GM18861 (cell line): ENCODE measurements at regions not wholly inside any gene's neighbourhood (a gene's known extent, or its start where the extent isn't known, plus 50 kb on each side); places are given as distances from the start of the nearest gene placed in this dataset.
A peak's percentile ranks its signal among the peaks of the same experiment; 100 is the strongest.
"Not testable (repeated sequence)": the region's sequence is repeated elsewhere in the genome, so short reads cannot be mapped to it uniquely, and the experiment has no call there.

Experiments used
- ATAC-seq: cut with Tn5 transposase; IDR thresholded peaks from one replicate; pipeline ENCODE4 v1.9.1; 2021; ENCODE audit not compliant: unreplicated experiment

DNA sequence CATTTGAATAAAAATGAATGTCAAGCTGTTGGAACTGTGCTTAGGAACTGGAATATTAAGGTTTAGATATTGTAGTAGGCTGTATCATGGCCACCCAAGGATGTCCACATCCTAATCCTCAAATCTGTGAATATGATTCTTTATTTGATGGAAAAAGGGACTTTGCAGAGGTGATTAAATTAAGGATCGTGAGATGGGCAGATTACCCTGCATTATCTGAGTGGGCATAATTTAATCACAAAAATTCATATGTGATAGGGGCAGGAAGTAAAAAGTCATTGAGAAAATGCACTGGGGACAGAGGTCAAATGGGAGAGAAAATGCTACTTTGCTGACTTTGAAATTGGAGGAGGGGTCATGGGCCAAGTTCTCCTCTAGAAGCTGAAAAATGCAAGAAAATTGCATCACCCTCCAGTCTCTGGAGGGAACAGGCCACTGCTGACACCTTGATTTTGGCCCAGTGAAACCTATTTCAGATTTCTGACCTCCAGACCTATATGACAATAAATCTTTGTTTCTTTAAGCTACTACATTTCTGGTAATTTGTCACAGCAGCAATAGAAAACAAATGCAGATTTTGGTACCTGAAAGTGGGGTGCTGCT, 521.4 kb downstream of the PCDH7 start:
- no peak for ATAC-seq

DNA sequence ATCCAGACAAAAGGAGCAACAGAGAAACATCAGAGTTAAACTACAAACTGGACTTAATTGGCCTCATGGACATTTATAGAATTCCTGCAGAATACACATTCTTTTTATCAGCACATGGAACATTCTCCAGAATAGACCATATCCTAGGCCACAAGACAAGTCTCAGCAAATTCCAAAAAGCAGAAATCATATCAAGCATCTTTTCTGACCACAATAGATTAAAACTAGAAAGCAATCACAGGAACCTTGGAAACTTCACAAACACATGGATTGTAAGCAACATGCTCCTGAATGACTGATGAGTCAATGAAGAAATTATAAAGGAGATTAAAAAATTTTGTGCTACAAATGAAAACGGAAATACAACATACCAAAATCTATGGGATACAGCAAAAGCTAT, 526.7 kb downstream of the PCDH7 start:
- ATAC-seq: no peak

DNA sequence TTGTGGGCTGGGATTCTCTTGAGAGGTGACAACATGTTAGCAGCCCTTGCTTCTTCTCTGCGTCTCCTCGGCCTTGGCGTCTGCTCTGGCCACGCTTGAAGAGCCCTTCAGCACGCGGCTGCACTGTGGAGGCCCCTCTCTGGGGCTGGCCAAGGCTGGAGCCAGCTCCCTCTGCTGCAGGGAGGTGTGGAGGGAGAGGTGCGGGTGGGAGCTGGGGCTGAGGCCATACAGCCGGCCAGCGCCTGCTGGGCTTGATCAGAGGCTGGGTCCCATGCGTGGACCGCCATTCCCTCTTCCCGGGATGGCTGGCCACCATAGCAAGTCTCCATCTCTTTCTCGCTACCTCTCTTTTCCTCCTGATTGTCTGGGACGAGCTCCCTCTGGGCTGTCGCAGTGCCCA, 539.0 kb downstream of the PCDH7 start:
- ATAC-seq: no peak

DNA sequence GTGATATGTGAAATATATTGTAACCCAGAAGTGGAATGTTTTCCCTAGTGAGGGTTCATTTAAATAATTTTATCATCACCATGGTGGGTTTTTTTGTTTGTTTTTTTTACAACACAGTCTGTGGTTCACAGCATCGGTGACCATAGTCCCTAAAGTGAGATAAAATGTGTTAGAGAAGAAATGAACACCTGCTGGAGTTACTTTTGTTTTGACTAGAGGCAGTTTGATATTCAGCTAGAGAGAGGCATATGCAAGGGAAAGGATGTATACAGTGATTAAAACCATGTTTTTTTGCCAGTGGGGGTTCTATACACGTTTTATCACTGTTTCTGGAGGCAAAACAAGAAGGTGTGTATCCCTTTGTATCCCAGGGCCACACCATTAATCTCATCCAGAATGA, 541.5 kb downstream of the PCDH7 start:
- ATAC-seq: no peak

DNA sequence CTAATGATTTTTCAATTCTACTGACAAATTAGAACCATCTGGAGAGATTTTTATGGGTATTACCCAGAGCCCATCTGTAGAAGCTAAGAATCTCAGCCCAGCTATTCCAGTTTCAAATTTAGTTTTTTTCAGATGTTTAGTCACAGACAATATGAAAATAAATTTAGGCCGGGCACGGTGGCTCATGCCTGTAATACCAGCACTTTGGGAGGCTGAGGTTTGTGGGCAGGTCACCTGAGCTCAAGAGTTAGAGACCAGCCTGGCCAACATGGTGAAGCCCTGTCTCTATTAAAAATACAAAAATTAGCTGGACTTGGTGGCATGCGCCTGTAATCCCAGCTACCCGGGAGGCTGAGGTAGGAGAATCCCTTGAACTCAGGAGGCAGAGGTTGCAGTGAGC, 545.9 kb downstream of the PCDH7 start:
- not testable (repeated sequence) for ATAC-seq

DNA sequence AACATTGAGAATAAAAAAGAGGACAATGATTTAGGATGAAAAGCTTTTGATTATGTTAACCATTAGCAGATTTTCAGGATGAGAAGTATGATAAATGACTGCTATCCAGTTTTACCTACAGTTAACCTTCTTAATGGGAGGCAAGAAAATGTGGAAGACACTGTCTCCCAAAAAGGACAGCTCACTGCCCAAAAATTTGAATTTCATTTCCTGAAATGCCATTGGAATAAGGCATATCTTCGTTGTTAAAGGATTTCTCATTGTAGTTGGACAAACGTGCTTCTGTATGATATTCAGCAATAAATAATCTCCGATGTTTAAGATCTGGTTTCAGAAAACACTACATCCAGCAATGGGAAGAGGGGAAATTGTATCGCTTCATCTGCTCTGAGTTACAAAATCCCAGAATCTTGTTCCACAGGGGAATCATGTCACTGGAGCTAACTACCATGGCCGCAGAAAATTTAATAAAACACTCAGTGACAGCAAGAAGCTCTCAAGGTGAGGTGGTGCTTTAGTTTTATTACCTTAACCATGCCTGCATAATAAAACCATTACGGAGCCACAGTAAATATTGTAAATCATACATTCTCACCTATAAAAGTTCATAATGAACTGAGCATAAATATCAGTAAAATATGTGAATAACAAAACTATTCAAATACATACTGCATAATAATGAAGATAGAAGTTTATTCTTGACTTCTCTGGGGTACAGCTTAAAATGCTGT, 552.3 kb downstream of the PCDH7 start:
- no peak for ATAC-seq

DNA sequence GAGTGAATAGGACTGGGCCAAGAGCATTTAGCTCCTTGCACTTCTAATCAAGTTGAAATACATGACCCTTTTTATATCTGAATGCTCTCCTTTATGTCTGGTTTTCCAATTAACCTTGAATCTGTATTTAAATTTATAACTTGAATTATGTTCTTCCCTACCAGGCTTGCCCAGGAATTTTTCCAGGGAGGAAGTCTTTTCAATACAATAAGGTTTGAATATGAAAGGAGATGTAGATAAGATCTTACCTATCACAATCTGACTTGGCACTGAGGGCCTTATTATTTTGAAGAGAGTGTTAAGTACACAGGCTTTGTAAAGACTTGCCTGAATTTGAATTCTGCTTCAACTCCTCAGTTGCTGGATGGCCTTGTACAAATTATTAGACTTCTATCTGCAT, 555.7 kb downstream of the PCDH7 start:
- no peak for ATAC-seq

DNA sequence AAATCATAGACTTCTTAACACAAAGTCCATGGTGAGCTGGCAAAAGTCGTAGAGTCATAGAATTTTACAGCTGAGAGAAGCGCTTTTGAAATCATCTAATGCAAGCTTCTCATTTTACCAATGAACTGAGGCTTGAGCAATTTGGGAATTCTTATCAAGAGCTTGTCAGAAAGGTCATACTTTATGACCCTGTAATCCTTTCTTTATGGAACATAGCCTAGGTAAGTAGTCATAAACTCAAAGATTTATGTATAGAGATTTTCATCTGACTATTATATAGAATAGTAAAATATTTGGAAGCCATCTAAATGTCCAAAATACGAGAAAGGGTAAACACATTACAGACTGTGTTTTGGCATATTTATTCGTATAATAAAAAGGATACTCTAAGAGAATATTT, 563.5 kb downstream of the PCDH7 start:
- no peak for ATAC-seq

DNA sequence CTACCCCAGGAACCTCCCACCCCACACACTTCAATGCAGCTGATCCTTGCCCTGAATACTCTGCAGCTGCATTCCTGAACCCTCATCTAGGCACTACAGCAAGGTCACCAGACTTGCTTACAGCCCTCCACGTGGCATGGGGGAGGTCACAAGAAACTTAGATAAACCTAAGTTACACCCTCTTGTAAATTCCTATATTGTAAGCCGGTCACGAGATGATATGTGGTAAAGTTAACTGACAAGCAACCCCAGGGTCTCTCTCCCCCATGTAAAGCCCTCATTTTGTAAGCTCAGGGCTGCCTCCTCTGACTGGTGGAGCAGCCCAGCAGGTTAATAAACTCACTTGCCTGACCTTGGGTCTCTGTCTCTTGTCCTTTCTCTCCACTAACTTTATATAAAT, 570.7 kb downstream of the PCDH7 start:
- no peak for ATAC-seq

DNA sequence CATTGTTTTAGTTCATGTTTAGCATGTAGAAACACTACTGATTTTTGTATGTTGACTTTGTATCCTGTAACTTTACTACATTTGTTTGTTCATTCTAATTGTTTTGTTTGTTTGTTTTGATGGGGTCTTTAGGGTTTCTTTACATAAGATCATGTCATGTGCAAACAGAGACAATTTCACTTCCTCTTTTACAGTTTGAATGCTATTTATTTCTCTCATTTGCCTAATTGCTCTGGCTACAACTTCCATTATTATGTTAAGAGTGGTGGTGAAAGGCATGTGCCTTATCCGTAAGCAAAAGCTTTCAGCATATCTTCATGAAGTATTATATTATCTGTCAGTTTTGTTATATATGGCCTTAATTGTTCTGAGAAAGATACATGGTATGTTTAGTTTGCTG, 571.1 kb downstream of the PCDH7 start:
- peak; percentile 68 for ATAC-seq

DNA sequence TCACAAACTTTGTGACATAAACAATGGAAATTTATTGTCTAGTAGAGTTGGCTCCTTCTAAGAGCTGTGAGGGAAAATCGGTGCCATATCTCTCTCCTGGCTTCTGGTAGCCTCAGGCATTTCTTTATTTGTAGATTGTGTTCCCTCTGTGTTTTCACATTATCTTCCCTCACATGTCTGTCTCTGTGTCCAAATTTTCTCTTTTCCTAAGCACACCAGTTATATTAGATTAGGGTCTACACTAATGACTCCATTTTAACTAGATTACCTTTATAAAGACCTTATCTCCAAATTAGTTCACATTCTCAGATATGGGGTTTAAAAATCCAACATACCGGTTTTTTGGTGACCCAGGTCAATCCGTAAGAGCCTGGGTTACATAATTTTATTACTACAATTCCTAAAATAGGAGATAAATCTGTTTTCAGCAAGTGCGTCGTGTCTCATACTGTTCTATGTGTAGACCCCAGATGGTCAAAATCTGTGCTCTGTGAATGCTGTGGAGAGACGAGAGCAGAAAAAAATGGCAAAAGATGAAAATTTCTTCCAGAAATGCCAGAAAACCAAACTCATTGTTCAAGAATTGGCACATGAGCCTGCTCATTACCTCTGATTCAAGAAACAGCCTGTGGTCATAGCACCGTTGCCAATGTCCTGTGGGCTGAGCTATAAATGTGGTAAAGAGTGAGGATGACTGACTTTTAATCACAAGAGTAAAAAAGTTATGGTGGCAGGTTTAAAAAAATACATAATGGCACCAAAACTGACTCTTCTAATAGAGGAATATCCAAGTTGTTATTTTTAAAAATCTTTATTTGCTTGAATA, 574.7 kb downstream of the PCDH7 start:
- ATAC-seq: no peak

DNA sequence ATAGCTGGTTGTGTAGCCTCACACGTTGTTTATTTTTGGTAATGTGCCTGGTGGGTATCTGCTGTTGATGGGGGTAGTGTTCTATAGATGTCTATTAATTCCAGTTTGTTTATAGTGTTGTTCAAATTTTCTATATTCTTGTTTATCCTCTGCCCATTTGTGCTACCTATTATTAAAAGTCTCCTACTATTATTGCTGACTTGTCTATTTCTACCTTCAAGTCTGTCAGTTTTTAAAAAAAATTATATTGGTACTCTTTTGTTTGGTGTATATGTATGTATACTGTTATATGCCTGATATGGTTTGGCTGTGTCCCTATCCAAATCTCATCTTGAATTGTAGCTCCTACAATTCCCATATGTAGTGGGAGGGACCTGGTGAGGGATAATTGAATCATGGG, 578.6 kb downstream of the PCDH7 start:
- ATAC-seq: no peak

DNA sequence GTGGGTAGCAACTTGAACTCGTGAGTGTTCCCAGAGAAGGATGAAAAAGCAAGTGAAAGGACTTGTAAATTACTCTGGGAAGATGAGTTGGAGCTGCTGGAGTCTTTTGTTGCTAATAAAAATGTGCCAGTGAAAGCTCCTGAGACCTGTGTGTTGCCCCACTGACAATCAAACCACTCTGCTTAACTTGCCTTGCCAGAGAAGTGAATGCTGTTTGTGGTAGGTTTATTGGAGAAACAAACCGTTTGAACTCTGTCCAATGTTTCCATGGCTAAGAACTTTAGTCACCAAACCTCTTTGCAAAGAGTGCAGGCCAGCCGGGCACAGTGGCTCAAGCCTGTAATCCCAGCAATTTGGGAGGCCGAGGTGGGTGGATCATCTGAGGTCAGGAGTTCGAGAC, 586.9 kb downstream of the PCDH7 start:
- ATAC-seq: no peak

DNA sequence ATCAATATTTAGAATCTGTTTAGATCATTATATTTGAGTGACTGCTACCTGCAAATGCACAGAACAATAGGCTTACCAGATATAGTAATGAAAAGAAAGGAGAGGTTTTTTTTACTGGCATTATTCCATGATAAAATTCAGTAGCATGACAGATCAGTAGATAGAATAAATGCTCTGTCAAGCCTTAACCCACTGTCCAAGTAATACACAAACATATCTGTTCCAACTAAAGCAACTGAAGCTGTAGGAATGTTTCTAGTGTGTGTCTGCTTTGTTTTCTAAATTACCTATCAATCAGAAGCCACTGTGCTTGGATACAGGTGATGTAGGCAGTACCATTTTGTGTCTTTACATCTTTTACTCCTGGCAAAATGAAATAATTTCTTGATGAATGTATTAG, 604.6 kb downstream of the PCDH7 start:
- no peak for ATAC-seq

DNA sequence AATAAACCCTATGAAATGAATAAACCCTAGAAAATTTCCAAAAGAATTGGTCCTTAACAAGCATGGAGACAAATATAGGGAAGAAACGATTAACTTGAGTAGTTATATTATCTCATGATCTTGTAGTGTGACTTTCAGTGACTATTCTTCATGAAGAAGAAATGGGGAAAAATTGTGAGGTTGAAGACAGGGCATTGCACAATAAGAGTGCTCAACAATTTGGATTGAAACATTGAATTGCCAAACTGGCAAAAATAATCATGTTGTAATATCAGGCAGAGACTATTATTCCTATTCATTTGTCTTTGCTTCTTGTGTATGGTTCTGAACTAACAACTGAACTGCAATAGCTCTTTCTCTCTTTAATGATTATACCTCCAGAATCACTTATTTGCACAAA, 605.1 kb downstream of the PCDH7 start:
- no peak for ATAC-seq

DNA sequence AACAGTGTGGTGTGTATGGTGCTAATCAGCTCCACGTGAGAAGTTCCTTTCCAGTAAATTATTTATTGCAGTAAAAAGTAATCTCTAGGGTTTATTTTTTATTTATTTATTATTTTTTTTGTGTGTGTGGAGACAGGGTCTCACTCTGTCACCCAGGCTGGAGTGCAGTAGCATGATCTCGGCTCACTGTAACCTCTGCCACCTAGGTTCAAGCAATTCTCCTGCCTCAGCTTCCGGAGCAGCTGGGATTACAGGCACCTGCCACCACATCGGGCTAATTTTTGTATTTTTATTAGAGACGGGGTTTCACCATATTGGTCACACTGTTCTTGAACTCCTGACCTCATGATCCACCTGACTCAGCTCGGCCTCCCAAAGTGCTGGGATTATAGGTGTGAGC, 606.9 kb downstream of the PCDH7 start:
- no peak for ATAC-seq

DNA sequence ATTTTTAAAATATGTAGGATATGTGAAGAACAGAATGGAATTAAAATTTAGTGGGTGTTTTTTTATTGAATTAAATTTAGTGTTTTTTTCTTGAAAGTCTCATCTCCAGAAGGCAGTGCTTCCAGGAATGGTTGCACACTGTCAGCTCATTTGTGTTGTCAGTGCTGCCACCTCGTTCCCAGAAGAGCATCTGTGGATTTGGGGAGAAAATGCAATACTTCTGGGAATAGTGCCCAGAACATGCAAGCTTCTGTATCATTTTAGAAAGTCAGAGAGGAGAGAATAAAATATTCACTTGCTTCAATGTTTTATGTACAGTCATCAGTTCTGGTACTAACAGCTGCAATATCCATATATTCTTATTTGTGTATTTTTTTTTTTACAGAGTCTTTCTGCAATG, 608.8 kb downstream of the PCDH7 start:
- no peak for ATAC-seq

DNA sequence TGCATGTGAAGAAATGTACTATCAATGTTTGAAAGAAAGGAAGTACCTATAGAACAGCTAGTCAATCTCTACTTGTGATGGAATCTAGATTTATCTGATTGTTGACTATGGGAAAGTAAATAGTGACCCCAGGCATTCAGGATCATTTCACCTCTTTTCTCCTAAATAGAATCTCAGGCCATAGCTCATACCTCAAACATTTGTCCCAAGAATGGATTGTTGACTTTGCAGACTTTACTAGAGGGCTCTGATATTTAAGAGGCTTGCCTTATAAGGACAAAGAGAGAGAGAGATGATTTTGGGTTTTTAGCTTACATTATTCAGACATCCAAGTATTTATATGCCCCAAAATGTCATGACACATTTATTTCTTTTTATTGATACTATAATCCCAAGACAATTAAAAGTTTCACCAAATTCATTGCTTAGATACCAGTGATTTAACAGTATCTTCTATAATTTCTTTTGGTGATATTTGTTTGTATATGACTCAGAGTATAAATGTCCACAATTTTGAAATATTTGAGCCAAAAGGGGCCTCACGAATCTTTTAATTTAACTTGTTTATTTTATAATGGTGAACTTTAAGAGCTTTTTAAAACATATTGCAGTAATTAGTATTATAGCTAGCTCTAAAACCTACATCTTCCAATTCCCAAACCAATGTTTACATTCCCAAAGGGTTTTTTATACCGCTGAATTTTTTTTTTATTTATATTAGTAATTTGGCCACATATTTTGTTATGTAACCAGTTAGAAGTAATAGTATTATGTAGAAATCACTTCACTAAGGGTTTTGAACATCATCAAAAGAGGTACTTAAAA, 614.1 kb downstream of the PCDH7 start:
- ATAC-seq: no peak

DNA sequence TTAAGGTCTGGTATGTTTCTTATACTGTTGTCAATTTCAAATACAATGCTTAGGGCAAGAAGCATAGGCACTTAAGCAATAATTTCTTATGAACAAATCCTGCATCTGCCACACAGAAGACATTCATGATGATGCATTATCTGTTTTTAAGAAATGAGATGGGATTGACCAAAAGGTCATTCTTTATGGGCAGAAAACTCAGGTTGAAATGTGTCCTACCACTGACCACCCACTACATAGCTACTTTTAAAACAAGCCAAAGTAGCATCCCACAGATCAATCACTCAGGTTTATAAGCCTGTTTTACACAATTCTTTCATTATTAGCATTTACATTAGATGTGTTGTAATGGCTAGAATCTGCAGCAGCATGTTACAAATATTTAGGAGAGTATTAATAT, 617.8 kb downstream of the PCDH7 start:
- no peak for ATAC-seq

DNA sequence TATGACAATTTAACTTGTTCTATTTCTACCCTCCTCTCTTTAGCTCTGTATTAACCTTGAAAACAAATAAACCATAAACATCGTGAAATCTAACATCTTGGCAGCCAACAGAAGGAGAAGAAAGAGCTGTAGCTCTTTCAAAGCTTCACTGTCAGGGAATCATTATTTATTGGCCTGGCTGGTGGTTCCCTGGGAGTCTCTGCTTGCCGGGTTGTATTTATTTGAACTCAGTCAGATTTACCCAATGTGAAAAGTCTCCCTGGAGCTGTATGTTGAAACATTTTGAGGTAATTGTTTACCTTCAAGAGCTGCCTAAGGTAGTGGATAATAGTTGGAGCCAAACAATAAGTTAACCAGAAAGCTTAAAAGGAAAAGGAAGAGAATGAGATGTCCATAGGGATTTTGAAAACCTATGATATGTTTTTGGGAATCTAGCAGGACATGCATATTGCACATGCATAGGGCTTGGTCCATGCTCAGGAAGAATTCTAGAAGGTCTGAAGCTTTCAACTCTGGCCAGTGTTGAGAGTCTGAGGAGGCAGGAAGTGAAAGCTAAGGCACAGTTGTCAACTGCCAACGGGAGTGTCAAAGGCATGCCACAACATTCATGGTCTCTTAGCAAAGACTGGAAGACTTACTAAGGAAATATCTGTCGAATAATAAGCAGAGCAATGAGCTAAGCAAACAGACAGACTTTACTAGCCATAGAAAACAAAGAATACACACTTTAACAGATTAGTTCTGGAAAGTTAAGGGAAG, 621.6 kb downstream of the PCDH7 start:
- ATAC-seq: no peak

DNA sequence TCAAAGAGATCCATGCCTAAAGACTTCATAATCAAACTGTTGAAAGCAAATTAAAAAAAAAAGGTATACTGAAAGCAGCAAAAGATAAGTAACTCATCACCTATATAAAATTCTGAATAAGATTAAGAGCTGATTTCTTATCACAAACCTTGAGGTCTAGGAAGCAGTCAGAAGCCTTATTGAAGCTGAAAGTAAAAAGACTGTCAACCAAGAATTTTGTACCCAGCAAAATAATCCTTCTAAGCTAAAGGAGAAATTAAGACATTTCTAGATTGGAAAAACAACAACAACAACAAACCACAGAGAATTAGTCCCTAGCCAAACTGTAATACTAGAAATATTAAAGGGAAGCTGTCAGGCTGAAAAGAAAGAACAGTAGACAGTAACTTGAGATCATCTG, 622.9 kb downstream of the PCDH7 start:
- no peak for ATAC-seq
